GM12878 (cell line): ENCODE measurements at regions not wholly inside any gene's neighbourhood (a gene's known extent, or its start where the extent isn't known, plus 50 kb on each side); places are given as distances from the start of the nearest gene placed in this dataset.

ENCODE experiments used
- ATAC-seq: fragments of 200-7000 bp; cut with Tn5 transposase; 3 replicates; pipeline ENCODE4 v1.9.1; 2020; ENCODE audit warnings: mild to moderate bottlenecking, moderate library complexity
- BruUV-seq: library from RNA; stranded (reverse); fragments of 400-500 nt; replicated peaks from 2 replicates; lab custom pipeline; 2021; lab: Mats Ljungman, UMichigan
- CTCF ChIA-PET: fragments of 300-600 bp; sonication (Branson Sonifier 250); formaldehyde crosslinking; extraction: SDS; loops from one replicate; lab custom pipeline; 2021; ENCODE audit warnings: inconsistent platforms; lab: Yijun Ruan, JAX
- POLR2A ChIA-PET: fragments of 350-600 bp; formaldehyde crosslinking; extraction: SDS; loops from one replicate; lab custom pipeline; 2021; ENCODE audit warnings: inconsistent platforms; lab: Charles Lee
- RAD21 ChIA-PET: fragments of 300-600 bp; sonication (Branson Sonifier 250); formaldehyde crosslinking; loops from one replicate; lab custom pipeline; 2023; ENCODE audit warnings: antibody characterized with exemption; ENCODE audit not compliant: unreplicated experiment; lab: Charles Lee
- SMC1A ChIA-PET: fragments of 300-600 bp; sonication (Branson Sonifier 250); formaldehyde crosslinking; loops from one replicate; lab custom pipeline; 2023; ENCODE audit not compliant: unreplicated experiment, uncharacterized antibody; lab: Charles Lee
- DNase-seq: peaks from one replicate; pipeline ENCODE4 v3.0.0-alpha.2; 2011; ENCODE audit warnings: low read depth, low spot score
- FAIRE-seq: peaks from 3 replicates; lab custom pipeline; 2011; peaks lifted over from hg19 to GRCh38; lab: Jason Lieb, UNC
- H2AFZ ChIP-seq: 2 replicates; pipeline ENCODE4 v1.6.0; 2011; ENCODE audit warnings: low read depth, low read length, control low read depth; ENCODE audit not compliant: control insufficient read depth
- H3K27ac ChIP-seq: 2 replicates; pipeline ENCODE4 v1.5.1; 2011; ENCODE audit warnings: control low read depth; ENCODE audit not compliant: control insufficient read depth, insufficient read depth
- H3K27me3 ChIP-seq, 2 experiments: replicated peaks in 1 of 2; 2 replicates each; pipeline versions ENCODE4 v1.6.0 to v1.6.1; 2011; ENCODE audit warnings: low read length in 1 of 2; ENCODE audit not compliant: control insufficient read depth in 2 of 2, insufficient read depth in 2 of 2
- H3K36me3 ChIP-seq, 2 experiments: 2 replicates each; pipeline ENCODE4 v1.5.1; 2011; ENCODE audit warnings: low read length in 1 of 2; ENCODE audit not compliant: control insufficient read depth in 2 of 2, insufficient read depth in 2 of 2
- H3K4me1 ChIP-seq: 2 replicates; pipeline ENCODE4 v1.6.1; 2011; ENCODE audit warnings: mild to moderate bottlenecking, low read length, moderate library complexity, mixed read lengths; ENCODE audit not compliant: control insufficient read depth, insufficient read depth
- H3K4me2 ChIP-seq: 2 replicates; pipeline ENCODE4 v1.6.0; 2011; ENCODE audit warnings: control low read depth; ENCODE audit not compliant: control insufficient read depth, insufficient read depth
- H3K4me3 ChIP-seq: fragments of 200-600 bp; sonication (generic); 2 replicates; pipeline ENCODE4 v1.5.1; 2016
- H3K79me2 ChIP-seq: 2 replicates; pipeline ENCODE4 v1.6.0; 2011; ENCODE audit warnings: low read length; ENCODE audit not compliant: control insufficient read depth, insufficient read depth
- H3K9ac ChIP-seq: 2 replicates; pipeline ENCODE4 v1.8.0; 2011; ENCODE audit warnings: low read length, control low read depth, mixed read lengths; ENCODE audit not compliant: control insufficient read depth, insufficient read depth
- H3K9me3 ChIP-seq: replicated peaks from 3 replicates; pipeline ENCODE4 v1.5.1; 2011; ENCODE audit warnings: mild to moderate bottlenecking, low read length; ENCODE audit not compliant: control insufficient read depth, insufficient read depth
- H4K20me1 ChIP-seq: 2 replicates; pipeline ENCODE4 v1.6.0; 2011; ENCODE audit not compliant: control insufficient read depth, insufficient read depth
- BACH1 ChIP-seq: fragments of 450-650 bp; IDR thresholded peaks from 2 replicates; pipeline ENCODE4 v1.6.1; 2017; ENCODE audit warnings: mild to moderate bottlenecking, borderline replicate concordance
- BRCA1 ChIP-seq: IDR thresholded peaks from 2 replicates; pipeline ENCODE4 v1.6.1; 2011; ENCODE audit warnings: low read depth, low read length, improper control_type of control experiment
- ETV6 ChIP-seq, 2 experiments: fragments of 450-650 bp in 1 of 2; IDR thresholded peaks in 1 of 2; conservative IDR thresholded peaks in 1 of 2; 2 replicates each; pipeline ENCODE4 v1.6.1; 2014; ENCODE audit warnings: antibody characterized with exemption in 1 of 2, borderline replicate concordance in 1 of 2, low read depth in 1 of 2, mild to moderate bottlenecking in 1 of 2, moderate library complexity in 1 of 2
- PAX8 ChIP-seq: fragments of 450-650 bp; IDR thresholded peaks from 2 replicates; pipeline ENCODE4 v1.6.1; 2017; ENCODE audit warnings: mild to moderate bottlenecking, moderate library complexity
- RFX5 ChIP-seq: IDR thresholded peaks from 2 replicates; pipeline ENCODE4 v1.6.1; 2011; ENCODE audit warnings: low read depth, low read length, improper control_type of control experiment
- SP1 ChIP-seq: IDR thresholded peaks from one replicate; pipeline ENCODE4 v1.6.1; 2011; ENCODE audit warnings: low read depth, low read length
- SRF ChIP-seq, 2 experiments: IDR thresholded peaks; 2 replicates each; pipeline ENCODE4 v1.6.1; 2011; ENCODE audit warnings: low read depth in 2 of 2, low read length in 2 of 2, mild to moderate bottlenecking in 1 of 2, moderate library complexity in 1 of 2
- TCF12 ChIP-seq: IDR thresholded peaks from 2 replicates; pipeline ENCODE4 v1.6.1; 2011; ENCODE audit warnings: low read depth, mild to moderate bottlenecking, low read length
- ZNF24 ChIP-seq: fragments of 450-650 bp; IDR thresholded peaks from 2 replicates; pipeline ENCODE4 v1.6.1; 2017; ENCODE audit warnings: antibody characterized with exemption, mild to moderate bottlenecking
- WGBS: methylation state at CpG from one replicate; pipeline ENCODE4 v1.1.6; 2016; ENCODE audit warnings: low lambda C conversion rate; ENCODE audit not compliant: insufficient replicate concordance, insufficient coverage; ENCODE audit errors: missing lambda C conversion rate; 5-methylcytosine and 5-hydroxymethylcytosine counted together
- in situ Hi-C: fragments of 300-500 bp; cut with MboI; formaldehyde crosslinking; loops from 9 replicates; pipeline ENCODE4 v1.14.3; 2018; ENCODE audit warnings: mixed read lengths
- intact Hi-C: fragments of 100-400 bp; cut with micrococcal nuclease; formaldehyde crosslinking; loops from one replicate; pipeline ENCODE4 v1.14.2; 2022; ENCODE audit not compliant: unreplicated experiment
- TF ChIP-seq, protein P1 (sequence below): fragments of 450-650 bp; IDR thresholded peaks from 2 replicates; pipeline ENCODE4 v1.6.1; 2017; ENCODE audit warnings: mild to moderate bottlenecking
- TF ChIP-seq, protein P2 (sequence below): IDR thresholded peaks from 2 replicates; pipeline ENCODE4 v1.6.1; 2011; ENCODE audit warnings: borderline replicate concordance, low read depth, mild to moderate bottlenecking, moderate library complexity, low read length; ENCODE audit not compliant: insufficient read depth, poor library complexity, severe bottlenecking

DNA sequence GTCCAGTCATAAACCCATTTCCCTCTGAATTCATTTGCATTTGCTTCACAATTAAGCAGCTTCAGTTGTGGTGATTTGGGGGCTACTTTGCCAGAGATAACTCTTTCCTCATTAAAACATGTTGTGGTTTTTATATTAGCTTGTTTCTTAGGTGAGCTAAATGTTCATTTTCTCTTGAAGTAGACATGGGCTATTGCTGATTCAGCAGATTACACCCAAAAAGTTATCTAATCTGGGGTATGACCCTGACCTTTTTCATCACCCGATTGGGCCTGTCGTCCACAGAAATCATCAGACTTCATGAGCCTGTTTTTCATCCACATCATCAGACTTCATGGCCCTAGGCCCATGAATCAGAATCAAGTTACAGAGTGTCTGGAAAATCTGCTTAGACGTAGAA lies 97.5 kb upstream of the KLHL25 start:
- intact Hi-C loops = no loop called here
- no peak for FAIRE-seq

DNA sequence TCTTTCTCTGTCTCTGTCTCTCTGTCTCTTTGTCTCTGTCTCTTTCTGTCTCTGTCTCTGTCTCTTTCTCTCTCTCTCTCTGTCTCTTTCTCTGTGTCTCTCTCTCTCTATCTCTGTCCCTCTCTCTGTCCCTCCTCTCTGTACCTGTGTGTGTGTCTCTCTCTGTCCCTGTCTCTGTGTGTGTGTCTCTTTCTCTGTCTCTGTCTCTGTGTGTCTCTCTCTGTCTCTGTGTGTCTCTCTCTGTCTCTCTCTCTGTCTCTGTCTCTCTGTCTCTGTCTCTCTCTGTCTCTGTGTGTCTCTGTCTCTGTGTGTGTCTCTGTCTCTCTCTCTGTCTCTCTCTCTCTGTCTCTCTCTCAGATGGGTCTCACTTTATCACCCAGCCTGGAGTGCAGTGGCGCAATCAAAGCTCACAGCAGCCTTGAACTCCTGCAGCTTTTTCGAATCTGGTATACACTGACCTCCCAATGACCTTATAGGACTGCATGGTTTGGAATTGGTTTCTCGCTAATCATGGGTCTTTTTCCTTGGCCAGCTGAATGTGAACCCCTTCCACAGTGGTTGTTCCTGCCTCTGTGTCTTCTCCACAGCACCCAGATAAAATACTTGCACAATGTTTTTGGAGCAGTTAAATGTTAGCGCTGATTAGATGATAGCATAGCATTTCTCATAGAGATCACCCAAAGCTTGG lies 102.6 kb upstream of the KLHL25 start:
- no peaks in the 10 kb centered on the region for H3K9me3 ChIP-seq
- 62% methylated on average over 4 of the region's 4 CpGs for WGBS
- no peak for FAIRE-seq
- H3K4me1 ChIP-seq = no peaks in the 10 kb centered on the region
- ChIA-PET SMC1A (interaction anchor here (0.6 kb wide), 1 partner anchor 320 kb away, joined by 4 read pairs; no protein-coding TSS in a partner anchor), CTCF (interaction anchor here (0.7 kb wide), 1 partner anchor 34 kb away, joined by 3 read pairs; no protein-coding TSS in a partner anchor), RAD21 (no interaction called here), POLR2A (no interaction called here)
- intact Hi-C loops (no loop called here), in situ Hi-C loops (no loop called here)
- H3K36me3 ChIP-seq = no peaks in the 10 kb centered on the region
- no peak overlapping the region for H3K4me3 ChIP-seq
- ATAC-seq = no peak; the same call in 2 of the 3 replicates
- H3K27ac ChIP-seq = no peak overlapping the region
- DNase-seq = no peak
- no peak overlapping the region for H2AFZ ChIP-seq
- no peaks in the 10 kb centered on the region; a peak in 1 of 4 replicates for H3K27me3 ChIP-seq
- H4K20me1 ChIP-seq = no peaks in the 10 kb centered on the region
- no TSS peak for BruUV-seq
- H3K9ac ChIP-seq = no peak overlapping the region
- H3K79me2 ChIP-seq = no peaks in the 10 kb centered on the region
- no peak overlapping the region for H3K4me2 ChIP-seq
- TF ChIP-seq BACH1 (no peak), ZNF24 (no peak), ETV6 (conservative IDR thresholded peaks at IDR 0.05 in 1 of 2, IDR thresholded peaks at IDR 0.05 in 1 of 2; ENCODE audit: borderline replicate concordance in 1 of 2, low read depth in 1 of 2) (no peak), RFX5 (no peak), TCF12 (no peak), BRCA1 (no peak), PAX8 (no peak)
- TF ChIP-seq, protein P1, sequence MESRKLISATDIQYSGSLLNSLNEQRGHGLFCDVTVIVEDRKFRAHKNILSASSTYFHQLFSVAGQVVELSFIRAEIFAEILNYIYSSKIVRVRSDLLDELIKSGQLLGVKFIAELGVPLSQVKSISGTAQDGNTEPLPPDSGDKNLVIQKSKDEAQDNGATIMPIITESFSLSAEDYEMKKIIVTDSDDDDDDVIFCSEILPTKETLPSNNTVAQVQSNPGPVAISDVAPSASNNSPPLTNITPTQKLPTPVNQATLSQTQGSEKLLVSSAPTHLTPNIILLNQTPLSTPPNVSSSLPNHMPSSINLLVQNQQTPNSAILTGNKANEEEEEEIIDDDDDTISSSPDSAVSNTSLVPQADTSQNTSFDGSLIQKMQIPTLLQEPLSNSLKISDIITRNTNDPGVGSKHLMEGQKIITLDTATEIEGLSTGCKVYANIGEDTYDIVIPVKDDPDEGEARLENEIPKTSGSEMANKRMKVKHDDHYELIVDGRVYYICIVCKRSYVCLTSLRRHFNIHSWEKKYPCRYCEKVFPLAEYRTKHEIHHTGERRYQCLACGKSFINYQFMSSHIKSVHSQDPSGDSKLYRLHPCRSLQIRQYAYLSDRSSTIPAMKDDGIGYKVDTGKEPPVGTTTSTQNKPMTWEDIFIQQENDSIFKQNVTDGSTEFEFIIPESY = no peak

More for the DNA sequence above, 97.5 kb upstream of the KLHL25 start:
- Histone ChIP-seq H2AFZ (no peak overlapping the region), H3K79me2 (no peaks in the 10 kb centered on the region), H3K9ac (no peak overlapping the region), H3K27ac (no peak overlapping the region), H3K4me3 (no peak overlapping the region), H3K4me2 (no peak overlapping the region), H3K36me3 (no peaks in the 10 kb centered on the region), H3K27me3 (peaks cover 2 to 5% of the 10 kb centered on the region in 2 experiments), H3K4me1 (no peaks in the 10 kb centered on the region), H3K9me3 (no peaks in the 10 kb centered on the region)
- SMC1A ChIA-PET = no interaction called here
- RAD21 ChIA-PET = no interaction called here
- 77% methylated on average over 3 of the region's 3 CpGs for WGBS
- CTCF ChIA-PET = no interaction called here
- POLR2A ChIA-PET = no interaction called here
- no peak for ATAC-seq
- TF ChIP-seq SP1 = no peak
- TF ChIP-seq, protein P2, sequence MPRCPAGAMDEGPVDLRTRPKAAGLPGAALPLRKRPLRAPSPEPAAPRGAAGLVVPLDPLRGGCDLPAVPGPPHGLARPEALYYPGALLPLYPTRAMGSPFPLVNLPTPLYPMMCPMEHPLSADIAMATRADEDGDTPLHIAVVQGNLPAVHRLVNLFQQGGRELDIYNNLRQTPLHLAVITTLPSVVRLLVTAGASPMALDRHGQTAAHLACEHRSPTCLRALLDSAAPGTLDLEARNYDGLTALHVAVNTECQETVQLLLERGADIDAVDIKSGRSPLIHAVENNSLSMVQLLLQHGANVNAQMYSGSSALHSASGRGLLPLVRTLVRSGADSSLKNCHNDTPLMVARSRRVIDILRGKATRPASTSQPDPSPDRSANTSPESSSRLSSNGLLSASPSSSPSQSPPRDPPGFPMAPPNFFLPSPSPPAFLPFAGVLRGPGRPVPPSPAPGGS = no peak
- TF ChIP-seq TCF12 = no peak
- TF ChIP-seq SRF (IDR thresholded peaks at IDR 0.05; ENCODE audit: low read depth in 2 of 2, low read length in 2 of 2) = no peak
- TF ChIP-seq, all 136 proteins: peak for 0
- no peaks in the 10 kb centered on the region for H4K20me1 ChIP-seq
- no TSS peak for BruUV-seq
- in situ Hi-C loops = no loop called here
- DNase-seq = no peak
